OCI-LY7 (cell line): ENCODE measurements at regions not wholly inside any gene's neighbourhood (a gene's known extent, or its start where the extent isn't known, plus 50 kb on each side); places are given as distances from the start of the nearest gene placed in this dataset.

Source experiments
- BruUV-seq: library from RNA; stranded (reverse); fragments of 400-500 nt; replicated peaks from 2 replicates; lab custom pipeline; 2021; lab: Mats Ljungman, UMichigan
- CTCF ChIA-PET: fragments of 300-600 bp; sonication (Branson Sonifier 250); formaldehyde crosslinking; loops from one replicate; lab custom pipeline; 2022; ENCODE audit warnings: antibody characterized with exemption; ENCODE audit not compliant: unreplicated experiment; lab: Charles Lee
- POLR2A ChIA-PET: fragments of 300-600 bp; sonication (Branson Sonifier 250); formaldehyde crosslinking; loops from one replicate; lab custom pipeline; 2022; ENCODE audit warnings: antibody characterized with exemption; lab: Charles Lee
- DNase-seq: peaks from one replicate; pipeline ENCODE4 v3.0.0-alpha.2; 2015; ENCODE audit warnings: low spot score
- H2AFZ ChIP-seq: fragments of 200-600 bp; sonication (generic), shearing (Covaris generic); 2 replicates; pipeline ENCODE4 v1.6.1; 2014; ENCODE audit warnings: mild to moderate bottlenecking, antibody characterized with exemption, low read length, moderate library complexity
- H3K27ac ChIP-seq: fragments of 200-600 bp; sonication (generic); 2 replicates; pipeline ENCODE4 v1.5.1; 2014; ENCODE audit warnings: mixed run types, low read depth, mild to moderate bottlenecking, moderate library complexity, low read length, inconsistent platforms; ENCODE audit not compliant: poor library complexity, severe bottlenecking
- H3K36me3 ChIP-seq: fragments of 200-600 bp; sonication (generic); 2 replicates; pipeline ENCODE4 v1.6.1; 2014; ENCODE audit warnings: mild to moderate bottlenecking, antibody characterized with exemption, low read length, moderate library complexity, mixed read lengths; ENCODE audit not compliant: insufficient read depth
- H3K4me1 ChIP-seq: fragments of 200-600 bp; sonication (generic); 2 replicates; pipeline ENCODE4 v1.5.1; 2014; ENCODE audit warnings: mild to moderate bottlenecking, low read length; ENCODE audit not compliant: insufficient read depth, poor library complexity, severe bottlenecking
- H3K4me2 ChIP-seq: fragments of 200-600 bp; sonication (generic); 2 replicates; pipeline ENCODE4 v1.6.1; 2014; ENCODE audit warnings: mild to moderate bottlenecking, low read length
- H3K4me3 ChIP-seq: fragments of 200-600 bp; sonication (generic); 2 replicates; pipeline ENCODE4 v1.5.1; 2014; ENCODE audit warnings: mild to moderate bottlenecking, low read depth, low read length; ENCODE audit not compliant: poor library complexity, severe bottlenecking
- H3K79me2 ChIP-seq: fragments of 200-600 bp; sonication (generic); 2 replicates; pipeline ENCODE4 v1.6.1; 2016; ENCODE audit warnings: low read depth, mild to moderate bottlenecking, low read length, moderate library complexity, mixed read lengths; ENCODE audit not compliant: insufficient read depth
- H3K9me2 ChIP-seq: fragments of 200-600 bp; sonication (generic); 2 replicates; pipeline ENCODE4 v1.6.1; 2016; ENCODE audit warnings: mild to moderate bottlenecking, low read length, mixed read lengths; ENCODE audit not compliant: insufficient read depth
- H3K9me3 ChIP-seq: fragments of 200-600 bp; sonication (generic); 2 replicates; pipeline ENCODE4 v1.6.1; 2014; ENCODE audit warnings: mild to moderate bottlenecking, mixed run types, low read length, mixed read lengths
- H4K20me1 ChIP-seq: fragments of 200-600 bp; sonication (generic); 2 replicates; pipeline ENCODE4 v1.6.1; 2014; ENCODE audit warnings: mild to moderate bottlenecking, antibody characterized with exemption, low read length, moderate library complexity, mixed read lengths; ENCODE audit not compliant: insufficient read depth
- CTCF ChIP-seq: fragments of 200-600 bp; sonication (generic); conservative IDR thresholded peaks from 2 replicates; pipeline ENCODE4 v1.5.1; 2014; ENCODE audit warnings: mild to moderate bottlenecking, antibody characterized with exemption, low read length, moderate library complexity, mixed read lengths
- EZH2phosphoT487 ChIP-seq: fragments of 200-600 bp; sonication (generic); IDR thresholded peaks from 2 replicates; pipeline ENCODE4 v1.6.1; 2018; ENCODE audit warnings: low read depth, borderline replicate concordance, mild to moderate bottlenecking, mixed run types, antibody characterized with exemption, low read length, moderate library complexity, mixed read lengths
- intact Hi-C: fragments of 100-400 bp; cut with micrococcal nuclease; formaldehyde crosslinking; loops from one replicate; pipeline ENCODE4 v1.10.0; 2022; ENCODE audit not compliant: unreplicated experiment

GRCh38 chr11:91952056-91952455 lies 272.6 kb upstream of the FAT3 start:
- no peak overlapping the region for H3K27ac ChIP-seq
- intact Hi-C loops: no loop called here
- no TSS peak for BruUV-seq
- H3K4me1 ChIP-seq: no peaks in the 10 kb centered on the region
- TF ChIP-seq EZH2phosphoT487: no peak
- no peak for TF ChIP-seq CTCF
- DNase-seq: no peak
- no peak overlapping the region for H3K4me2 ChIP-seq
- POLR2A ChIA-PET: no interaction called here
- H3K4me3 ChIP-seq: no peak overlapping the region
- no peaks in the 10 kb centered on the region for H3K79me2 ChIP-seq
- no peak overlapping the region for H2AFZ ChIP-seq
- CTCF ChIA-PET: no interaction called here
- H4K20me1 ChIP-seq: no peaks in the 10 kb centered on the region
- no peaks in the 10 kb centered on the region for H3K36me3 ChIP-seq
- H3K9me3 ChIP-seq: no peaks in the 10 kb centered on the region
- H3K9me2 ChIP-seq: no peaks in the 10 kb centered on the region

GRCh38 chr11:91947215-91947820 lies 277.3 kb upstream of the FAT3 start:
- Histone ChIP-seq H3K4me2 (no peak overlapping the region), H3K79me2 (no peaks in the 10 kb centered on the region), H4K20me1 (no peaks in the 10 kb centered on the region), H3K9me2 (no peaks in the 10 kb centered on the region), H3K27ac (no peak overlapping the region), H3K9me3 (no peaks in the 10 kb centered on the region), H3K36me3 (no peaks in the 10 kb centered on the region), H3K4me3 (no peak overlapping the region), H3K4me1 (no peaks in the 10 kb centered on the region), H2AFZ (no peak overlapping the region)
- BruUV-seq: no TSS peak
- CTCF ChIA-PET: no interaction called here
- POLR2A ChIA-PET: interaction anchor here (0.6 kb wide), 1 partner anchor 8 kb away, joined by 3 read pairs; no protein-coding TSS in a partner anchor
- TF ChIP-seq CTCF: no peak
- TF ChIP-seq EZH2phosphoT487: no peak
- intact Hi-C loops: no loop called here
- no peak for DNase-seq

- no peak overlapping the region for H2AFZ ChIP-seq
- no peak for DNase-seq
- ChIA-PET CTCF (no interaction called here), POLR2A (interaction anchor here (0.6 to 0.7 kb wide), 2 partner anchors 8 to 16 kb away, joined by 3 to 5 read pairs; no protein-coding TSS in a partner anchor)
- H4K20me1 ChIP-seq: no peaks in the 10 kb centered on the region
- no peak for TF ChIP-seq EZH2phosphoT487
- TF ChIP-seq CTCF: no peak
- H3K4me1 ChIP-seq: no peaks in the 10 kb centered on the region
- no peak overlapping the region for H3K4me2 ChIP-seq
- no peaks in the 10 kb centered on the region for H3K79me2 ChIP-seq
- no peaks in the 10 kb centered on the region for H3K36me3 ChIP-seq
- H3K4me3 ChIP-seq: no peak overlapping the region
- no peaks in the 10 kb centered on the region for H3K9me3 ChIP-seq
- no peaks in the 10 kb centered on the region for H3K9me2 ChIP-seq
- intact Hi-C loops: no loop called here
- H3K27ac ChIP-seq: no peak overlapping the region
- BruUV-seq: no TSS peak
Observed at GRCh38 chr11:91946397-91946951, 278.1 kb upstream of the FAT3 start.
